ENCODE measurements at regions not wholly inside any gene's neighbourhood (a gene's known extent, or its start where the extent isn't known, plus 50 kb on each side); places are given as distances from the start of the nearest gene placed in this dataset.

DNA sequence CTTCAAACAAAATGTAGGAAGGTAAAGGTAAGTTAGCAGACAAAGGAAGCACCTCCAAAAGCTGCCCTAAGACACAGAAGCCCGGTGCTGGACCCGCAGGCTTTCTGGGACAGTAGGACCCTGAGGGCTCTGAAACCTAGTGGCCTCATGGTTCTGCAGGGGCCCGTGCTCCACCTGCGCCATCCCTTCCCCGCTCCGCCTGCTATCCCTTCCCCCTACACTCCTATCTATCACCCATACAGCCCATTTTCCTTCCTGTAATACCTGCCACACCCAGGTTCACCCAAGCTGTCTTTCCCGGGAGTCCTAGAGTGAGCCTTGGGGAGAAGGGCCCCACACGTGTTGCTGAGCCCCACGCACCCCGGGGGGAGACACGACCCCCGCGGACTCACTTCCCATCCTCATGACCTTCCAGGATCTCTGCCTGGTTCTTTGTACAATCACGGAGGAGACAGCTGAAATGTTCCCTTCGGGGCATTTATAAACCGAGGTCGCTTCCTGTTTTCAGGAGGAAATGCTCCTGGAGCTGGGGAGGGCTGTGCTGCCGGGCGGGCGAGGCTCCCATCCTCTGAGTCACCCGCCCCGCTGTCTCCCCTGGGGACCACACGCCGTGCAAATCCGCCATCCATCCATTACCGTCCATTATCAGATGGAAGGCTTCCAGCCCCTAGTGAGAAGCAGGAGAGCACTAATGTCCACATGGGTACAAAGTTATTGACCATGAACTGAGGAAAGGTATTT is 251.7 kb upstream of the PITRM1 start:
- DNase-seq (ENCODE audit: extremely low read depth, low read depth), result no peak
- TF ChIP-seq CTCF (IDR thresholded peaks at IDR 0.05; ENCODE audit: low read depth, low read length, missing control alignments), result no peak
- no peak overlapping the region for H3K4me3 ChIP-seq (replicated peaks; ENCODE audit: low read depth, low read length)

- DNase-seq (ENCODE audit: extremely low read depth, low read depth), result no peak
- no peak overlapping the region for H3K4me3 ChIP-seq (replicated peaks; ENCODE audit: low read depth, low read length)
- TF ChIP-seq CTCF (IDR thresholded peaks at IDR 0.05; ENCODE audit: low read depth, low read length, missing control alignments), result no peak
Observed at GRCh38 chr10:3423384-3423783, 250.8 kb upstream of the PITRM1 start.

DNA sequence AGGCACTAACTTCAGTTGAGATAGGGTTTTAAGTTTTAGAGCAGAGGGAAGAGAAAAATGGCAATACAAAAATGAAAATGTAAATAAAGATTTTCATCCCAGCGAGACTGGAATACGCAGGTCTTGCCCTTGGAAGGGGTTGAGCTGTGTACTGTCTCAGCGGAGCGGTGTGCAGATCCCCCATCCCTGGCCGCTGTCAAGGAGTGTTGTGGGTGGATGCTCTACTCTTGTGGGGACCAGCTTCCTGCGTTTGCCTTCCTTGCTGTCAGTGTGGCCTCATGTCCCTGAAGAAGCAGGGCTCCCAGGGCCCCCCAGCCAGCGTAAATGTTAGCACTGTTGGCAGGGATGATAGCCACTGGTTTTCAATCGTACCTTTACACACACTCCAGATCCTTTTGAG is 249.7 kb upstream of the PITRM1 start:
- TF ChIP-seq CTCF (IDR thresholded peaks at IDR 0.05; ENCODE audit: low read depth, low read length, missing control alignments), result no peak
- H3K4me3 ChIP-seq (replicated peaks; ENCODE audit: low read depth, low read length), result no peak overlapping the region
- DNase-seq (ENCODE audit: extremely low read depth, low read depth), result no peak

DNA sequence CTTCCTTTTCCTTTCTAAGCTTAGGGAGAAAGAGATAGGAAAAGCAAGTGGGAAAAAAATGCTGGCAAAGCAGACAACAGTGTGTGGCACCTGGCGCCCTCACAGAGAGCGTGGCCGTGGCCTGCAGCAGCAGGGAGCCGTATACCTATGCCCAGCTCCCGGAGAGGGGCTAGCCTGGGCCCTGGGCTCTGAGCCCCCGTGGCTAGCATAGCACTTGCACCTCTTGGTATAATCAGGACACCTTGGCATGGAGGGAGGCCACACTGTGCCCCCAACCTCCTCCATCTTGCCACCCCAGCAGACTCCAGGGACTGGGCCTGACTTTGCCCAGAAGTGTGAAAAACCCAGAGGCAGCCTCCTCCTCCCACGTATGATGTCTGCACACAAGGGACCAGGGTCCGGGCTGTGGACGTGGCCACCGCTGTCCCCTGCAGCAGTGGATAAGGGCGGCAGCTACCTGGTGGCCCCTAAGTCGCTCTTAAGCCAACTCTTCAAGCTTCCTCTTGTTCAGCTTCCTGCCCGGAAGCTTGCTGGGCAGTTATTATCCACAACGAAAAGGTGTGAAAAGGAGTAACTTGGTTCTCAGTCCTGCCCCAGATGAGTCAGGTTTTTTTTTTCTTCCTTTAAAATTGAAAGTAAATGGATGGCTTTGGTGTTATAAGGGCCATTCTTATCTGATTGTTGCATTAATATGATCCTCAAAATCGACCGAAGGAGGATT is 249.1 kb upstream of the PITRM1 start:
- TF ChIP-seq CTCF (IDR thresholded peaks at IDR 0.05; ENCODE audit: low read depth, low read length, missing control alignments), result no peak
- DNase-seq (ENCODE audit: extremely low read depth, low read depth), result no peak
- no peak overlapping the region for H3K4me3 ChIP-seq (replicated peaks; ENCODE audit: low read depth, low read length)

- TF ChIP-seq CTCF (IDR thresholded peaks at IDR 0.05; ENCODE audit: low read depth, low read length, missing control alignments), result no peak
- H3K4me3 ChIP-seq (replicated peaks; ENCODE audit: low read depth, low read length), result no peak overlapping the region
- DNase-seq (ENCODE audit: extremely low read depth, low read depth), result no peak
Observed at GRCh38 chr10:3420527-3421469, 248.2 kb upstream of the PITRM1 start.

GRCh38 chr10:3419719-3420495 is 247.3 kb upstream of the PITRM1 start:
- H3K4me3 ChIP-seq (replicated peaks; ENCODE audit: low read depth, low read length), result no peak overlapping the region

More at GRCh38 chr10:3419719-3420495, 247.3 kb upstream of the PITRM1 start:
- no peak for DNase-seq (ENCODE audit: extremely low read depth, low read depth)
- no peak for TF ChIP-seq CTCF (IDR thresholded peaks at IDR 0.05; ENCODE audit: low read depth, low read length, missing control alignments)
